ENCODE measurements at regions not wholly inside any gene's neighbourhood (a gene's known extent, or its start where the extent isn't known, plus 50 kb on each side); places are given as distances from the start of the nearest gene placed in this dataset.

GRCh38 chr15:53230473-53230872 lies 440.3 kb upstream of the ONECUT1 start:
- TF ChIP-seq CTCF (IDR thresholded peaks at IDR 0.05; ENCODE audit: borderline replicate concordance, extremely low read depth, low read length, poor library complexity, severe bottlenecking) (no peak), EZH2 (IDR thresholded peaks at IDR 0.05; ENCODE audit: borderline replicate concordance, low read depth, low read length, severe bottlenecking) (no peak)
